GM19468 (cell line): ENCODE measurements at regions not wholly inside any gene's neighbourhood (a gene's known extent, or its start where the extent isn't known, plus 50 kb on each side); places are given as distances from the start of the nearest gene placed in this dataset.
"Not testable (repeated sequence)": the region's sequence is repeated elsewhere in the genome, so short reads cannot be mapped to it uniquely, and the experiment has no call there.

Experiments
- ATAC-seq: cut with Tn5 transposase; IDR thresholded peaks from one replicate; pipeline ENCODE4 v1.9.1; 2021; ENCODE audit warnings: mild to moderate bottlenecking, moderate library complexity, moderate number of reproducible peaks; ENCODE audit not compliant: unreplicated experiment; ENCODE audit errors: extremely low read depth

GRCh38 chr5:102068870-102069269 lies 227.2 kb downstream of the SLCO4C1 start:
- ATAC-seq, result no peak

- ATAC-seq, result no peak
These were observed 246.6 kb downstream of the SLCO4C1 start for GRCh38 chr5:102049517-102049916.

- ATAC-seq, result no peak
These were observed 247.1 kb downstream of the SLCO4C1 start for GRCh38 chr5:102048940-102049339.

GRCh38 chr5:102047073-102047472 lies 249.0 kb downstream of the SLCO4C1 start:
- not testable (repeated sequence) for ATAC-seq

GRCh38 chr5:102040326-102040725 lies 255.8 kb downstream of the SLCO4C1 start:
- no peak for ATAC-seq

GRCh38 chr5:102036927-102037326 lies 259.2 kb downstream of the SLCO4C1 start:
- no peak for ATAC-seq

GRCh38 chr5:102031711-102032110 lies 264.4 kb downstream of the SLCO4C1 start:
- ATAC-seq, result no peak

GRCh38 chr5:102018690-102019089 lies 277.4 kb downstream of the SLCO4C1 start:
- no peak for ATAC-seq

- ATAC-seq, result no peak
These were observed 277.8 kb downstream of the SLCO4C1 start for GRCh38 chr5:102018279-102018678.

- no peak for ATAC-seq
These were observed 281.7 kb downstream of the SLCO4C1 start for GRCh38 chr5:102014371-102014770.

GRCh38 chr5:102010644-102011043 lies 285.4 kb downstream of the SLCO4C1 start:
- ATAC-seq, result no peak

GRCh38 chr5:101997235-101997634 lies 298.8 kb downstream of the SLCO4C1 start:
- no peak for ATAC-seq

- no peak for ATAC-seq
These were observed 300.5 kb downstream of the SLCO4C1 start for GRCh38 chr5:101995585-101995984.

- no peak for ATAC-seq
These were observed 304.6 kb downstream of the SLCO4C1 start for GRCh38 chr5:101991486-101991885.

GRCh38 chr5:101989659-101990058 lies 306.4 kb downstream of the SLCO4C1 start:
- no peak for ATAC-seq

GRCh38 chr5:101977729-101978345 lies 318.2 kb downstream of the SLCO4C1 start:
- ATAC-seq, result peak; percentile 91

- no peak for ATAC-seq
These were observed 319.2 kb downstream of the SLCO4C1 start for GRCh38 chr5:101976933-101977332.

GRCh38 chr5:101969742-101970141 lies 326.3 kb downstream of the SLCO4C1 start:
- no peak for ATAC-seq

GRCh38 chr5:101966476-101966875 lies 329.6 kb downstream of the SLCO4C1 start:
- no peak for ATAC-seq

- ATAC-seq, result no peak
These were observed 340.2 kb downstream of the SLCO4C1 start for GRCh38 chr5:101955891-101956290.

GRCh38 chr5:101950019-101950418 lies 346.1 kb downstream of the SLCO4C1 start:
- no peak for ATAC-seq

GRCh38 chr5:101948615-101949014 lies 347.5 kb downstream of the SLCO4C1 start:
- ATAC-seq, result no peak

GRCh38 chr5:101943784-101944183 lies 352.3 kb downstream of the SLCO4C1 start:
- no peak for ATAC-seq
